ENCODE measurements at regions not wholly inside any gene's neighbourhood (a gene's known extent, or its start where the extent isn't known, plus 50 kb on each side); places are given as distances from the start of the nearest gene placed in this dataset.
A peak's percentile ranks its signal among the peaks of the same experiment; 100 is the strongest.
"Not testable (repeated sequence)": the region's sequence is repeated elsewhere in the genome, so short reads cannot be mapped to it uniquely, and the experiment has no call there.

- no peak for DNase-seq (ENCODE audit: extremely low read depth, low read depth)
Observed at GRCh38 chr3:519026-519425, 322.5 kb downstream of the CHL1 start.

DNA sequence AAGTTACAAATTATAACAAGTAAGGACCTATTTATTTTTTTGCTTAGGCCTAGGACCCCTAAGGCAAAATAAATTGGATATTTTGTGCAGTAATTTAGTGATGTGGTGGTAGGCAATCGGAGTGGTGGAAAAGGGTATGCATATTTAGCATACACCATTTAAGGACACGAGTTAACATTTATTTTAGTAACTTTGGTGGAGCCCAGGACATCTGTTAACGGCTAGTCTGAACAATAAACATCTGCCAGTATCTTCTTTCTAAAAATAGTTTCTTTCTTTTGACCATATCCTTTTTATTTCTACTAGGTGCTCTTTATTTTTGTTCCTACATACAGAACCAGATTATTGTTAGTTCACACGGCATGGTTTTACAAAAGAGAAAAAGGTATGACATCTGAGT, 326.3 kb downstream of the CHL1 start:
- no peak for DNase-seq (ENCODE audit: extremely low read depth, low read depth)

- DNase-seq (ENCODE audit: extremely low read depth, low read depth), result no peak
Observed at GRCh38 chr3:525415-525814, 328.9 kb downstream of the CHL1 start.

GRCh38 chr3:535566-536416, 339.2 kb downstream of the CHL1 start:
- DNase-seq (ENCODE audit: extremely low read depth, low read depth), result no peak

- DNase-seq (ENCODE audit: extremely low read depth, low read depth), result no peak
Observed at GRCh38 chr3:536417-536813, 339.9 kb downstream of the CHL1 start.

DNA sequence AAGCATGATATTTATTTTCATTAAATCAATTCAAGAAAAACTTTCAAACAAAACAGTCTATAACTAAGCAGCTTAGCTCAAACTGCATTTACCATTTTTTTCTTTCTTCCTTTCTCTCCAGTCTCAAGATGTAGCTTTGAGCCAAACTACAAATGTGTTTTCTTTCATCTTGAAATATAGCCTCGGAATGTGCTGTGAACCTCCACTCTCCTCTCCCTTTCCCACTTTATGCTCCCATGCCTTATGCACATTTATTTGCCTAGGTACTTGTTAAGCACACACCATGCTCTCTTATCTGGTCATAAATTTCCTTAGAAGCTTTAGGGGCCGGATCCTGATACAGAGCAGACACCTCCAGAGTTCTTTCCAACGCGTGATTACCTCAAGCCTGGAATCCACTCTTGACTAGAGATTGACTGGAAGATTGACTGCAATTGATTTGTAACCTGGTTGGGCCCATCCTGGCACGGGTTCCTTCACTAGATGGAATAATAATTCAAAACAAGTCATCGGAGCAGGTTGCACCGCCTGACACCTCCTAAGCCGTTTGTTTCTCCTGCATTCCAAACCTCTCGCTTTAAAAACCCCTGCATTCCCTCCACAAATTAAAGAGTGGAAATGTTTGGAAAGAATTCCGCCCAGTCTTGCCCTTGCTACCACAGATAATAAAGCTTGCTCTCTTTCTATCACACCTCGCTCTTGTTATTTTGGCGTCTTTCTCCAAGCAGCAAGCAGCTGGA, 344.7 kb downstream of the CHL1 start:
- no peak for DNase-seq (ENCODE audit: extremely low read depth, low read depth)

GRCh38 chr3:542021-542420, 345.5 kb downstream of the CHL1 start:
- no peak for DNase-seq (ENCODE audit: extremely low read depth, low read depth)

GRCh38 chr3:549636-550035, 353.1 kb downstream of the CHL1 start:
- no peak for DNase-seq (ENCODE audit: extremely low read depth, low read depth)

DNA sequence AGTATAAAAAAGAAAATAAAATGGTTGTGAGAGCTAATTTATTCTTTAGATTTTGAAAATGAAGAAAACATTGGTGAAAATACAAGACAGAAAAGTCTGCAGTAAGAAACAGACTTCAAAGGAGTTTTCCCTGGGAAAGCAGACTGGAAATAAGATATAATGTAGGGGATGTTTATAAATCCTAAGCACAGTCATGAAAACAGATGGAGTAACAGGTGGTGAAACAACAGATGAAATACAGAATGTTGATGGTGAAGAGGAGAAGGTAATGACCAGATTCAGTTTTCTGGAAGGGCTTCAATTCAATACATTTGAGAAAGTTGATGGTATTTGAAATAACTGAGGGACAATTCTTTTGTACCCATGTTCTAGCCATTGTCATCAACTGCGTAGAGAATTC, 353.9 kb downstream of the CHL1 start:
- no peak for DNase-seq (ENCODE audit: extremely low read depth, low read depth)

DNA sequence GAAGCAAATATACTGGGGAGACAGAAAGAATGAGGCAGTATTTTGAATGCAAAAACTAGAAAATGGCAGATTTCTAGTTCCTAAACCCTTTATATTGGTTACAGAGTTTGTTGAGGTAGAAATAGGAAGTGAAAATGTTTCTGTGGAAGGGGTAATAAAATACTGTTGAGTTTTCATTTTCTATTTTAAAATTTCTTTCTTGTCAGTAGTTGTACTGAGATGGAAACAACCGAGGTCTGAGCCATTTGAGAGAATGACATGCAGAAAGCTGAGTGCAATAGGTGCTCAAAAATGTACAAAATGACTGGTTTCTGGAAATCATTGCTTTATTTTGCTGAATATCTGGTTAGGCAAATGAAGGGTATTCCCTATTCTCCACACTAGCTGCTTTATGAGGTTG, 361.4 kb downstream of the CHL1 start:
- no peak for DNase-seq (ENCODE audit: extremely low read depth, low read depth)

GRCh38 chr3:567488-568185, 371.1 kb downstream of the CHL1 start:
- DNase-seq (ENCODE audit: extremely low read depth, low read depth), result no peak

GRCh38 chr3:579529-579928, 383.0 kb downstream of the CHL1 start:
- DNase-seq (ENCODE audit: extremely low read depth, low read depth), result not testable (repeated sequence)

DNA sequence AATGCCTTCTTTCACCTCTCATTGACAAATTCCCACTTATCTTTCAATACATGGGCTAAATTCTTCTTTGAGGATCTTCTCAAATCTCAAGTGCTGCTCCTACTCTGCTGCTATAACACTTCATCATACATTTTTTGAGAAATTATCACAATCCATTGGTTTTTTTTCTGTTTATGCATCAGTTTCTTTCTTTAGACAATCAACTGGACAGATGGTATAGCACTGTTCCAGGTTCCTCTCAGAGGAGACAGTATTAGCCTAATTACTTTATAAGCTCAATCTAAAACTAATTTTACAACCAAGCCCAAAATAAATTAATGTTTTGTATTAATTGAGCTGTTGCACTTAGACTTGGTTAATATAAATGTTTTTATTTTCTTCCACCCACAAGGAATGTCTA, 392.5 kb downstream of the CHL1 start:
- not testable (repeated sequence) for DNase-seq (ENCODE audit: extremely low read depth, low read depth)

DNA sequence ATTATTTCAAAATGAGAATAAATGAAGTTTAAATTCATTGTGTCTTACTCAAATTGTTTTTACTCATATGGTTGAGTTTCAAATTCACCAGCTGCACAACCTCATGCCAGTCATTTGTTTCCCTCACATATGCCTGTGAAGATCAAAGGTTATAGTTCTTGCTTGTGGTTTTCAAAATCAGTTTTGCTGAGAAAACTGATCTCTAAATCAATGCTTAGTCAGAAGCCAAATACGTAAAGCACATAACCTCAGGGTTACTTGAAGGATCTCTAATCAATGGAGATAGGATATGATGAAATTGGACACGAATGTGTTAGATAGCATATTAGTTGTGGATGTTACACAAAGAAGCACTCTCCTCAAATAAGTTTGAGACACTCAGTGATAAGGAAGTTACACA, 400.7 kb downstream of the CHL1 start:
- DNase-seq (ENCODE audit: extremely low read depth, low read depth), result peak; percentile 81

- DNase-seq (ENCODE audit: extremely low read depth, low read depth), result peak; percentile 69
Observed at GRCh38 chr3:597746-598145, 401.2 kb downstream of the CHL1 start.

DNA sequence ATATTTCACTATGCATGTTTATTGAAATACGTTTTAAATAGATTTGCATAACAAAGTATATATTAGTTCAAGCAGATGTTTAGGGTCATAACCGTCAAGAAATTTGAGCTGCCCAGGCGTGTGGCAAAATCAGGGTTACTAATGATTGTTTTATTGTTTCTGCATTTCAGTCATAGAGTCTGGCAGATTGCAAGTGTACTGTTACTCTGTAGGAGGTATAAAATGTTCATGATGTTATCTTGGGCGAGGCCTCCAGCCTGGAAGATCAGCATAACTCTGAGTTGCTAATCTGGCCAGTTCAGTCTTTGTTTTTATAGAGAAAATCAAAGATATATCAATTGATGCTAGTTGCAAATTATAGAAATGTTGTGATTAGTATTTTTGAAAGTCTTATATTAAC, 410.9 kb downstream of the CHL1 start:
- DNase-seq (ENCODE audit: extremely low read depth, low read depth), result not testable (repeated sequence)

- DNase-seq (ENCODE audit: extremely low read depth, low read depth), result no peak
Observed at GRCh38 chr3:621714-622113, 425.2 kb downstream of the CHL1 start.

DNA sequence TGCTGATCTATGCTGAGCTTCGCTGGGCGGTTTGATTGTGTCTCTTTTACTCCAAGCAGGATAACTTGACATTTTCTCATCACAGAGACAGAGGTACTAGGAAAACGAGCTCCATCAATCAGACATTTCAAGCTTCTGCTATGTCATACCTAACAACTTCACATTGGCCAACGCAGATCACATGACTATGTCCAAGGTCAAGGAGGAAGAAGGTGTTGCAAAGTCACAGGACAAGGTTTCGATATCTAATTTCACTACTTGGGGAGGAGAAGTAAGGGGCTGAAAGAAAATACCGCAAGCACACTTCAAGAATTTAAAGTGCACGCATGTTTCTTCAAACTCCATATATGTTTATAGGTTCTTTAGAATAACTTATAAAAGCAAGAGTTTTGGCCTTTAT, 425.8 kb downstream of the CHL1 start:
- DNase-seq (ENCODE audit: extremely low read depth, low read depth), result no peak

- no peak for DNase-seq (ENCODE audit: extremely low read depth, low read depth)
Observed at GRCh38 chr3:623914-624545, 427.5 kb downstream of the CHL1 start.

- peak; percentile 75 for DNase-seq (ENCODE audit: extremely low read depth, low read depth)
Observed at GRCh38 chr3:632571-633170, 436.1 kb downstream of the CHL1 start.

DNA sequence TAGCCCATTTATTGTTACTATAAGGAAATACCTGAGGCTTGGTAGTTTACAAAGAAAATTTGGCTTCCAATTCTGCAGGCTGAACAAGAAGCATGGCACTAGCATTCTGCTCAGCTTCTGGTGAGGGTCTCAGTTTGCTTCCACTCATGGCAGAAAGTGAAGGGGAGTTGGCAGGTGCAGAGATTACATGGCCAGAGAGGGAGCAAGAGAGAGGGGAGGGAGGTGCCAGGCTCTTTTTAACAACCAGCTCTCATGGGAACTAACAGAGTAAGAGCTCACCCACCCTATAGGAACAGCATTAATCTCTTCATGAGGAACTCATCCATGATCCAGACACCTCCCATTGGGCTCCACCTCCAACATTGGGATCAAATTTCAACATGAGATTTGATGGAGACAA, 437.9 kb downstream of the CHL1 start:
- DNase-seq (ENCODE audit: extremely low read depth, low read depth), result no peak
